Thyroid gland (tissue), 4 donors: ENCODE measurements at regions not wholly inside any gene's neighbourhood (a gene's known extent, or its start where the extent isn't known, plus 50 kb on each side); places are given as distances from the start of the nearest gene placed in this dataset.

Experiments
- DNase-seq, 2 donors: peaks; one replicate each; pipeline ENCODE4 v3.0.0-alpha.2; 2019
- H3K27ac ChIP-seq, 3 donors: fragments of 200-600 bp; sonication (generic); 1 replicate in 2 of 3; 2 replicates in 1 of 3; pipeline ENCODE4 v1.5.1; 2016 to 2019; ENCODE audit warnings: mild to moderate bottlenecking in 1 of 3, moderate library complexity in 1 of 3
- H3K27me3 ChIP-seq: fragments of 200-600 bp; sonication (generic); one replicate; pipeline ENCODE4 v1.5.1; 2019
- H3K36me3 ChIP-seq, 2 donors: fragments of 200-600 bp; sonication (generic); one replicate each; pipeline ENCODE4 v1.5.1; 2016 to 2019
- H3K4me1 ChIP-seq, 2 donors: fragments of 200-600 bp; sonication (generic); one replicate each; pipeline ENCODE4 v1.5.1; 2017 to 2019
- H3K4me3 ChIP-seq, 3 donors: fragments of 200-600 bp; sonication (generic); replicated peaks in 1 of 3; 1 replicate in 2 of 3; 2 replicates in 1 of 3; pipeline ENCODE4 v1.5.1; 2016; ENCODE audit warnings: mild to moderate bottlenecking in 1 of 3
- H3K9me3 ChIP-seq: fragments of 200-600 bp; sonication (generic); one replicate; pipeline ENCODE4 v1.5.1; 2017
- POLR2A ChIP-seq, 2 donors: fragments of 450-650 bp; IDR thresholded peaks; one replicate each; pipeline ENCODE4 v1.6.1; 2017; ENCODE audit warnings: antibody characterized with exemption in 2 of 2, mild to moderate bottlenecking in 2 of 2, moderate library complexity in 1 of 2
- WGBS, 2 donors: methylation state at CpG; one replicate each; pipeline ENCODE4 v1.1.5; 2017; 5-methylcytosine and 5-hydroxymethylcytosine counted together
- intact Hi-C: fragments of 100-400 bp; cut with DNase I; formaldehyde crosslinking; loops from one replicate; pipeline ENCODE4 v1.15.1; 2023
- TF ChIP-seq, protein P1 (sequence below), 6 experiments: fragments of 200-600 bp in 3 of 6; fragments of 450-650 bp in 3 of 6; sonication (generic) in 3 of 6; IDR thresholded peaks; one replicate each; pipeline ENCODE4 v1.5.1; 2016 to 2019; ENCODE audit warnings: antibody characterized with exemption in 6 of 6, mild to moderate bottlenecking in 2 of 6, inconsistent platforms in 1 of 6, moderate library complexity in 1 of 6

DNA sequence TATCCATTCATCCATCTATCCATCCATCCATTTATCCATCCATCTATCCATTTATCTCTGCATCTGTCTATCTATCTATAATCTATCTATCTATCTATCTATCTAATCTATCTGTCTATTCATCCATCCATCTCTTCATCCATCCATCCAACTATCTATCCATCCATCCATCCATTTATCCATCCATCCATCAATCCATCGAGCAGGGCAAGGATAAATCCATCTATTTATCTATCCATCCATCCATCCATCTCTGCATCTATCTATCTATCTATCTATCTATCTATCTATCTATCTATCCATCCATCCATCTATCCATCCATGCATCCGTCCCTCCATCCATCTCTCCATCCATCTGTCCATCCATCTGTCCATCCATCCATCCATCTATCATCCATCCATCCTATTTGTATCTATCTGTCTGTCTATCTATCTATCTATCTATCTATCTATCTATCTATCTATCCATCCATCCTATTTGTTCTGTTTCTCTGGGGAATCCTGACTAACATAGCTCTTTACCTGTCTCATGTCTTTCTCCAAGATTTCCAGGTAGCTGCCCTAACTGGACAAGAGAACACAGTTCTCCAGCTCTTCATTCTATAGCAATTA, 198.1 kb downstream of the FOXO1 start:
- 92 to 94% methylated on average over 2 of the region's 2 CpGs for WGBS, 2 donors
- Histone ChIP-seq H3K27me3 (no peaks in the 10 kb centered on the region), H3K36me3 (no peaks in the 10 kb centered on the region), H3K4me1 (no peaks in the 10 kb centered on the region), H3K9me3 (no peaks in the 10 kb centered on the region), H3K4me3 (no peak overlapping the region), H3K27ac (no peak overlapping the region)
- TF ChIP-seq, protein P1, sequence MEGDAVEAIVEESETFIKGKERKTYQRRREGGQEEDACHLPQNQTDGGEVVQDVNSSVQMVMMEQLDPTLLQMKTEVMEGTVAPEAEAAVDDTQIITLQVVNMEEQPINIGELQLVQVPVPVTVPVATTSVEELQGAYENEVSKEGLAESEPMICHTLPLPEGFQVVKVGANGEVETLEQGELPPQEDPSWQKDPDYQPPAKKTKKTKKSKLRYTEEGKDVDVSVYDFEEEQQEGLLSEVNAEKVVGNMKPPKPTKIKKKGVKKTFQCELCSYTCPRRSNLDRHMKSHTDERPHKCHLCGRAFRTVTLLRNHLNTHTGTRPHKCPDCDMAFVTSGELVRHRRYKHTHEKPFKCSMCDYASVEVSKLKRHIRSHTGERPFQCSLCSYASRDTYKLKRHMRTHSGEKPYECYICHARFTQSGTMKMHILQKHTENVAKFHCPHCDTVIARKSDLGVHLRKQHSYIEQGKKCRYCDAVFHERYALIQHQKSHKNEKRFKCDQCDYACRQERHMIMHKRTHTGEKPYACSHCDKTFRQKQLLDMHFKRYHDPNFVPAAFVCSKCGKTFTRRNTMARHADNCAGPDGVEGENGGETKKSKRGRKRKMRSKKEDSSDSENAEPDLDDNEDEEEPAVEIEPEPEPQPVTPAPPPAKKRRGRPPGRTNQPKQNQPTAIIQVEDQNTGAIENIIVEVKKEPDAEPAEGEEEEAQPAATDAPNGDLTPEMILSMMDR (IDR thresholded peaks at IDR 0.05) = no peak
- TF ChIP-seq POLR2A (IDR thresholded peaks at IDR 0.05) = no peak
- intact Hi-C loops = no loop called here
- no peak for DNase-seq

DNA sequence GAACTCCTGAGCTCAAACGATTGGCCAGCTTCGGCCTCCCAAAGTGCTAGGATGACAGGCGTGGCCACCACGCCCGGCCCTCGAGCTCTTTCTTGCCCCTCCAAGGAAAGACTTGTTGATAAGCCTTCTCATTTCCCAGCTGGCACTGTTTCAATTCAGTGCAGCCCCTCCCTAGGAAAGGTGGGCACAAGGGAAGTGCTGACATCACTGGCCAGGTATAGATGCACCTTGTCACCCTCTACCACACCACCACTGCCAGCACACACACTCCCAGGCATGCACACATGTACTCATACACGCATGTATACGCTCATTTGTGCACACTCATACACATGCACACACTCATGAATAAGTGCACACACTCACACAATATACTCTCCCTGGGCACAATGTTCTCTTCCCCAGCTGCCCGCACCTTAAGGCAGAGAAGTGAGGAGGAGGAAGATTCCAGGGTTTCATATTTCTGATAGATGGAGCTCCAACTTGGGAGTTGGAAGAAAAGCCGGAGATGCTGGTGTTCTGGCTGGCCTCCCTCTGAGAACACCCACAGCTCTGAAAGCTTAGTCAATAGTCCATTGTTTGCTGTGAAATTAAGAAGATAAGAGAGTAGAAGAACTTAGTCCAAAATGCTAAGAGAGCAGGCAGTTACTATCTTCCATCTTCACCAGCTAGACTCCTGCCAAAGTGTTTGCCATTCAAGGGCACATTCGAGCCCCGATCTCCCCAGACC, 196.7 kb downstream of the FOXO1 start:
- DNase-seq = no peak
- Histone ChIP-seq H3K36me3 (no peaks in the 10 kb centered on the region), H3K9me3 (no peaks in the 10 kb centered on the region), H3K27me3 (no peaks in the 10 kb centered on the region), H3K27ac (no peak overlapping the region), H3K4me3 (no peak overlapping the region), H3K4me1 (no peaks in the 10 kb centered on the region)
- no peak for TF ChIP-seq POLR2A (IDR thresholded peaks at IDR 0.05)
- TF ChIP-seq, protein P1 (IDR thresholded peaks at IDR 0.05) = no peak
- intact Hi-C loops = no loop called here
- 84 to 86% methylated on average over 12 of the region's 12 CpGs for WGBS, 2 donors

DNA sequence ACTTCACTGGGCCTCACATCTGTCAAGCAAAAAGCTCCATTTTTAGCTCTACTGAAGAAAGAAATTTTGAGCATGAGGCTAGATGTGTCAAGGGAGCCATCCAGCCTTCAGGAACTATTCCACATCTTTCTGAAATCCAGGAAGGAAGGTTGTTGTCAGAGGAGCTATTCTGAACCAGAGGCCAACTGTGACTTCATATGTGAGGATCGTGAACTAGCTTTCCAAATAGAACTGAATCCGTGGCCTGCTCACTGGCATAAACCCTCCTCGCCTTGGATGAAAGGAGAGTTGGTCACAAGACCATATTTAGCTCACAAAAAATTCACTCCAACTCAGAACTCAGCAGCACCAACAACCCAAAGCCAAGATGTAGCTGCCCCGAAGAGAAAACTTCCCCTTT, 195.8 kb downstream of the FOXO1 start:
- H3K4me3 ChIP-seq = no peak overlapping the region
- intact Hi-C loops = no loop called here
- 76 to 90% methylated on average over 4 of the region's 4 CpGs for WGBS, 2 donors
- no peak for DNase-seq
- no peaks in the 10 kb centered on the region for H3K36me3 ChIP-seq
- H3K27ac ChIP-seq = peak overlapping the region in 1 of 3 donors; percentile 41
- no peak for TF ChIP-seq POLR2A (IDR thresholded peaks at IDR 0.05)
- TF ChIP-seq, protein P1 (IDR thresholded peaks at IDR 0.05) = no peak
- H3K4me1 ChIP-seq = no peaks in the 10 kb centered on the region
- no peaks in the 10 kb centered on the region for H3K9me3 ChIP-seq
- no peaks in the 10 kb centered on the region for H3K27me3 ChIP-seq

DNA sequence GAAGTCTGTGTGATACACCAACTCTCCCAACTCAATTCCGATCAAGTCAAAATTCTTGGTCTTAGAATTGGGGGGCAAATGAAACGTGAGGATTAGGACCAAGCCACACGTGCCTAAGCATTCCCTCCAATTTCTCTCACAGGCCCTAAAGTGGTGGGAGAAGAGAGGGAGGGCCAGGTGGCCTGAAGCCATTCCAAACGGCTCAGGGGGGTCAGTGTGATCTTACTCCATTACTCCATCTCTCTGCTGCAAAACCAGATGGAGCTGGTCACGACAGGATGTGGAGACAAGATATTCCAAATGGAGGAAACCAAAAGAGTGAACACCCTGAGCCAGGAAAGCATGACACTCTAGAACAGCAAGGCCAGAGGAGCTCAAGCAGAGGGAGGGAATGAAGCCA, 195.4 kb downstream of the FOXO1 start:
- H3K4me3 ChIP-seq = no peak overlapping the region
- H3K27me3 ChIP-seq = no peaks in the 10 kb centered on the region
- intact Hi-C loops = no loop called here
- WGBS, 2 donors = 87 to 89% methylated on average over 5 of the region's 5 CpGs
- TF ChIP-seq POLR2A (IDR thresholded peaks at IDR 0.05) = no peak
- TF ChIP-seq, protein P1 (IDR thresholded peaks at IDR 0.05) = no peak
- no peak overlapping the region for H3K27ac ChIP-seq
- H3K36me3 ChIP-seq = no peaks in the 10 kb centered on the region
- H3K9me3 ChIP-seq = no peaks in the 10 kb centered on the region
- peaks cover 0 to under 1% of the 10 kb centered on the region in 2 donors for H3K4me1 ChIP-seq
- DNase-seq = no peak

DNA sequence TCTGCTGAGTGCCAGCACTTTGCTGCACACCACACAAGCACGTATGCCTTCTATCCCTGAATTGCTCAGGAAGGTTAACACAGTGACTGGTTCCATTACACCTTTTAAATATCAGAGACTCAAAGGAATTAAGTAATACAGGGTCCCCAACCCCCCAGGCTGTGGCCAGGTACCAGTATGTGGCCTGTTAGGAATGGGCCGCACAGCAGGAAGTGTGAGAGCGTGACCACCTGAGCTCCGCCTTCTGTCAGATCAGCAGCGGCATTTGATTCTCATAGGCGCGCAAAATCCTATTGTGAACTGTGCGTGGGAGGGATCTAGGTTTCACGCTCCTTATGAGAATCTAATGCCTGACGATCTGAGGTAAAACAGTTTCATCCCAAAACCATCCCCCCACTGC, 194.5 kb downstream of the FOXO1 start:
- intact Hi-C loops = no loop called here
- no peak for TF ChIP-seq POLR2A (IDR thresholded peaks at IDR 0.05)
- TF ChIP-seq, protein P1 (IDR thresholded peaks at IDR 0.05) = no peak
- no peak for DNase-seq
- Histone ChIP-seq H3K4me1 (peaks cover 8 to 9% of the 10 kb centered on the region in 2 donors), H3K9me3 (no peaks in the 10 kb centered on the region), H3K4me3 (no peak overlapping the region), H3K27ac (no peak overlapping the region), H3K36me3 (no peaks in the 10 kb centered on the region), H3K27me3 (no peaks in the 10 kb centered on the region)
- 96 to 99% methylated on average over 10 of the region's 10 CpGs for WGBS, 2 donors
